Hepatocyte (in vitro differentiated cells): ENCODE measurements at regions not wholly inside any gene's neighbourhood (a gene's known extent, or its start where the extent isn't known, plus 50 kb on each side); places are given as distances from the start of the nearest gene placed in this dataset.
"Not testable (repeated sequence)": the region's sequence is repeated elsewhere in the genome, so short reads cannot be mapped to it uniquely, and the experiment has no call there.

ENCODE experiments used
- EZH2 ChIP-seq: fragments of 200-600 bp; sonication (generic); IDR thresholded peaks from 2 replicates; pipeline ENCODE4 v1.6.1; 2016; ENCODE audit warnings: antibody characterized with exemption, mild to moderate bottlenecking, borderline replicate concordance
- EZH2phosphoT487 ChIP-seq: fragments of 200-600 bp; sonication (generic); IDR thresholded peaks from one replicate; pipeline ENCODE4 v1.6.1; 2018; ENCODE audit warnings: antibody characterized with exemption, mild to moderate bottlenecking, low read depth, moderate library complexity; ENCODE audit not compliant: unreplicated experiment, severe bottlenecking
- TF ChIP-seq, protein P1 (sequence below): fragments of 200-600 bp; sonication (generic); IDR thresholded peaks from 2 replicates; pipeline ENCODE4 v1.5.1; 2016; ENCODE audit warnings: antibody characterized with exemption, mild to moderate bottlenecking; ENCODE audit not compliant: poor library complexity

DNA sequence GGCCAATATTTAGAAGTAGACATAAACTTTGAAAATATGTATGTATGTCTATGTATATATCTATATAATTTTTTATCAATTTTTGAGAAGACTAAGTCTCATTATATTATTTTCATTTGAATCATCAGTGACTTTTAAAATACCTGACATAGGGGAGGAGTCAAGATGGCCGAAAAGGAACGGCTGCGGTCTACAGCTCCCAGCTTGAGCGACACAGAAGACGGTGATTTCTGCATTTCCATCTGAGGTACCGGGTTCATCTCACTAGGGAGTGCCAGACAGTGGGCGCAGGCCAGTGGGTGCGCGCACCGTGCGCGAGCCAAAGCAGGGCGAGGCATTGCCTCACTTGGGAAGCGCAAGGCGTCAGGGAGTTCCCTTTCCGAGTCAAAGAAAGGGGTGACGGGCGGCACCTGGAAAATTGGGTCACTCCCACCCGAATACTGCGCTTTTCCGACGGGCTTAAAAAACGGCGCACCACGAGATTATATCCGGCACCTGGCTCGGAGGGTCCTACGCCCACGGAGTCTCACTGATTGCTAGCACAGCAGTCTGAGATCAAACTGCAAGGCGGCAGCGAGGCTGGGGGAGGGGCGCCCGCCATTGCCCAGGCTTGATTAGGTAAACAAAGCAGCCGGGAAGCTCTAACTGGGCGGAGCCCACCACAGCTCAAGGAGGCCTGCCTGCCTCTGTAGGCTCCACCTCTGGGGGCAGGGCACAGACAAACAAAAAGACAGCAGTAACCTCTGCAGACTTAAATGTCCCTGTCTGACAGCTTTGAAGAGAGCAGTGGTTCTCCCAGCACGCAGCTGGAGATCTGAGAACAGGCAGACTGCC lies 181.1 kb downstream of the MANEA start:
- TF ChIP-seq, protein P1, sequence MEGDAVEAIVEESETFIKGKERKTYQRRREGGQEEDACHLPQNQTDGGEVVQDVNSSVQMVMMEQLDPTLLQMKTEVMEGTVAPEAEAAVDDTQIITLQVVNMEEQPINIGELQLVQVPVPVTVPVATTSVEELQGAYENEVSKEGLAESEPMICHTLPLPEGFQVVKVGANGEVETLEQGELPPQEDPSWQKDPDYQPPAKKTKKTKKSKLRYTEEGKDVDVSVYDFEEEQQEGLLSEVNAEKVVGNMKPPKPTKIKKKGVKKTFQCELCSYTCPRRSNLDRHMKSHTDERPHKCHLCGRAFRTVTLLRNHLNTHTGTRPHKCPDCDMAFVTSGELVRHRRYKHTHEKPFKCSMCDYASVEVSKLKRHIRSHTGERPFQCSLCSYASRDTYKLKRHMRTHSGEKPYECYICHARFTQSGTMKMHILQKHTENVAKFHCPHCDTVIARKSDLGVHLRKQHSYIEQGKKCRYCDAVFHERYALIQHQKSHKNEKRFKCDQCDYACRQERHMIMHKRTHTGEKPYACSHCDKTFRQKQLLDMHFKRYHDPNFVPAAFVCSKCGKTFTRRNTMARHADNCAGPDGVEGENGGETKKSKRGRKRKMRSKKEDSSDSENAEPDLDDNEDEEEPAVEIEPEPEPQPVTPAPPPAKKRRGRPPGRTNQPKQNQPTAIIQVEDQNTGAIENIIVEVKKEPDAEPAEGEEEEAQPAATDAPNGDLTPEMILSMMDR = not testable (repeated sequence)
- not testable (repeated sequence) for TF ChIP-seq EZH2, EZH2phosphoT487
